Keratinocyte (primary cell): ENCODE measurements at regions not wholly inside any gene's neighbourhood (a gene's known extent, or its start where the extent isn't known, plus 50 kb on each side); places are given as distances from the start of the nearest gene placed in this dataset.

Experiments
- CTCF ChIP-seq, 3 experiments: IDR thresholded peaks in 1 of 3; conservative IDR thresholded peaks in 1 of 3; optimal IDR thresholded peaks in 1 of 3; 2 replicates in 2 of 3; 3 replicates in 1 of 3; pipeline versions ENCODE3 to v1.5.1; 2011; ENCODE audit warnings: low read length in 3 of 3, mild to moderate bottlenecking in 3 of 3, moderate library complexity in 2 of 3, control low read depth in 1 of 3, inconsistent platforms in 1 of 3; ENCODE audit not compliant: insufficient read depth in 2 of 3; ENCODE audit errors: extremely low read depth in 1 of 3
- EZH2 ChIP-seq: IDR thresholded peaks from one replicate; pipeline ENCODE4 v1.6.1; 2012; ENCODE audit warnings: inconsistent platforms, mild to moderate bottlenecking, low read length, moderate library complexity

GRCh38 chr2:203610558-203610957 lies 75.5 kb upstream of the RAPH1 start:
- TF ChIP-seq CTCF (optimal IDR thresholded peaks at IDR 0.05 in 1 of 3, IDR thresholded peaks at IDR 0.05 in 1 of 3, conservative IDR thresholded peaks at IDR 0.05 in 1 of 3; ENCODE audit: extremely low read depth in 1 of 3, insufficient read depth in 2 of 3, low read length in 3 of 3) (no peak), EZH2 (no peak)
